Parathyroid adenoma (tissue), 2 donors: ENCODE measurements at regions not wholly inside any gene's neighbourhood (a gene's known extent, or its start where the extent isn't known, plus 50 kb on each side); places are given as distances from the start of the nearest gene placed in this dataset.

Experiments used
- H2AFZ ChIP-seq: fragments of 300-600 bp; sonication (generic); one replicate; pipeline ENCODE4 v1.7.0; 2017; ENCODE audit warnings: antibody characterized with exemption, mild to moderate bottlenecking
- H3K27ac ChIP-seq: fragments of 300-600 bp; sonication (generic); one replicate; pipeline ENCODE4 v1.7.0; 2017
- H3K27me3 ChIP-seq: fragments of 300-600 bp; sonication (generic); one replicate; pipeline ENCODE4 v1.7.0; 2017; ENCODE audit warnings: low read length; ENCODE audit not compliant: control insufficient read depth, insufficient read depth
- H3K36me3 ChIP-seq: fragments of 300-600 bp; sonication (generic); one replicate; pipeline ENCODE4 v1.7.0; 2017; ENCODE audit warnings: low read length; ENCODE audit not compliant: control insufficient read depth, insufficient read depth
- H3K4me1 ChIP-seq: fragments of 300-600 bp; sonication (generic); one replicate; pipeline ENCODE4 v1.7.0; 2017; ENCODE audit warnings: control low read depth
- H3K4me2 ChIP-seq: fragments of 300-600 bp; sonication (generic); one replicate; pipeline ENCODE4 v1.7.0; 2017; ENCODE audit warnings: low read length
- H3K4me3 ChIP-seq: fragments of 300-600 bp; sonication (generic); one replicate; pipeline ENCODE4 v1.7.0; 2017; ENCODE audit warnings: low read depth, low read length
- H3K79me2 ChIP-seq: fragments of 300-600 bp; sonication (generic); one replicate; pipeline ENCODE4 v1.7.0; 2017; ENCODE audit warnings: control low read depth
- H3K9ac ChIP-seq: fragments of 300-600 bp; sonication (generic); one replicate; pipeline ENCODE4 v1.7.0; 2017; ENCODE audit warnings: mild to moderate bottlenecking
- H3K9me3 ChIP-seq: fragments of 300-600 bp; sonication (generic); one replicate; pipeline ENCODE4 v1.7.0; 2017; ENCODE audit warnings: low read length; ENCODE audit not compliant: control insufficient read depth
- CTCF ChIP-seq: fragments of 300-600 bp; sonication (generic); IDR thresholded peaks from one replicate; pipeline ENCODE4 v1.7.0; 2017; ENCODE audit warnings: antibody characterized with exemption, mild to moderate bottlenecking
- donor health status: primary hyperparathyroidism.

- no peaks in the 10 kb centered on the region for H3K79me2 ChIP-seq
Measured at GRCh38 chr20:11553603-11554002, 364.1 kb upstream of the BTBD3 start.

GRCh38 chr20:11555510-11555909 is 362.2 kb upstream of the BTBD3 start:
- Histone ChIP-seq H3K27me3 (no peaks in the 10 kb centered on the region), H3K4me1 (no peaks in the 10 kb centered on the region), H3K27ac (no peak overlapping the region), H3K4me3 (no peak overlapping the region), H3K4me2 (no peak overlapping the region), H3K36me3 (no peaks in the 10 kb centered on the region), H3K79me2 (no peaks in the 10 kb centered on the region), H3K9ac (no peak overlapping the region), H3K9me3 (no peaks in the 10 kb centered on the region), H2AFZ (no peak overlapping the region)
- no peak for TF ChIP-seq CTCF

More at GRCh38 chr20:11553603-11554002, 364.1 kb upstream of the BTBD3 start:
- no peak for TF ChIP-seq CTCF
- Histone ChIP-seq H3K27ac (no peak overlapping the region), H3K4me1 (no peaks in the 10 kb centered on the region), H3K27me3 (no peaks in the 10 kb centered on the region), H3K36me3 (no peaks in the 10 kb centered on the region), H3K4me2 (no peak overlapping the region), H3K9me3 (no peaks in the 10 kb centered on the region), H2AFZ (no peak overlapping the region), H3K4me3 (no peak overlapping the region), H3K9ac (no peak overlapping the region)

- no peaks in the 10 kb centered on the region for H3K79me2 ChIP-seq
- no peak for TF ChIP-seq CTCF
- H3K4me1 ChIP-seq, result no peaks in the 10 kb centered on the region
- H3K27me3 ChIP-seq, result no peaks in the 10 kb centered on the region
- no peak overlapping the region for H3K4me2 ChIP-seq
- H3K9me3 ChIP-seq, result no peaks in the 10 kb centered on the region
- H3K9ac ChIP-seq, result no peak overlapping the region
- H3K27ac ChIP-seq, result no peak overlapping the region
- H3K4me3 ChIP-seq, result no peak overlapping the region
- H2AFZ ChIP-seq, result no peak overlapping the region
- H3K36me3 ChIP-seq, result no peaks in the 10 kb centered on the region
Measured at GRCh38 chr20:11556410-11556809, 361.3 kb upstream of the BTBD3 start.

GRCh38 chr20:11564491-11564890 is 353.2 kb upstream of the BTBD3 start:
- no peak overlapping the region for H3K4me3 ChIP-seq
- no peaks in the 10 kb centered on the region for H3K9me3 ChIP-seq
- no peak overlapping the region for H3K4me2 ChIP-seq
- H3K4me1 ChIP-seq, result no peaks in the 10 kb centered on the region
- no peak overlapping the region for H3K27ac ChIP-seq
- no peaks in the 10 kb centered on the region for H3K36me3 ChIP-seq
- no peaks in the 10 kb centered on the region for H3K79me2 ChIP-seq
- TF ChIP-seq CTCF, result no peak
- no peak overlapping the region for H3K9ac ChIP-seq
- H3K27me3 ChIP-seq, result no peaks in the 10 kb centered on the region
- H2AFZ ChIP-seq, result no peak overlapping the region

GRCh38 chr20:11569163-11569562 is 348.5 kb upstream of the BTBD3 start:
- TF ChIP-seq CTCF, result no peak

More at GRCh38 chr20:11569163-11569562, 348.5 kb upstream of the BTBD3 start:
- no peak overlapping the region for H3K4me2 ChIP-seq
- no peaks in the 10 kb centered on the region for H3K27me3 ChIP-seq
- H3K9me3 ChIP-seq, result no peaks in the 10 kb centered on the region
- H2AFZ ChIP-seq, result no peak overlapping the region
- H3K27ac ChIP-seq, result no peak overlapping the region
- H3K9ac ChIP-seq, result no peak overlapping the region
- no peaks in the 10 kb centered on the region for H3K79me2 ChIP-seq
- no peak overlapping the region for H3K4me3 ChIP-seq
- no peaks in the 10 kb centered on the region for H3K36me3 ChIP-seq
- no peaks in the 10 kb centered on the region for H3K4me1 ChIP-seq
